Breast epithelium (tissue), 4 donors: ENCODE measurements at regions not wholly inside any gene's neighbourhood (a gene's known extent, or its start where the extent isn't known, plus 50 kb on each side); places are given as distances from the start of the nearest gene placed in this dataset.

ENCODE experiments used
- DNase-seq, 2 donors: peaks; one replicate each; pipeline ENCODE4 v3.0.0-alpha.2; 2019; ENCODE audit warnings: low spot score in 2 of 2
- H3K27ac ChIP-seq, 2 donors: fragments of 200-600 bp; sonication (generic) in 1 of 2; one replicate each; pipeline ENCODE4 v1.5.1; 2016 to 2019; ENCODE audit warnings: mild to moderate bottlenecking in 1 of 2
- H3K27me3 ChIP-seq, 2 donors: fragments of 200-600 bp; sonication (generic) in 1 of 2; one replicate each; pipeline versions ENCODE4 v1.5.1 to v1.6.0; 2017 to 2019; ENCODE audit warnings: control low read depth in 1 of 2, mild to moderate bottlenecking in 1 of 2
- H3K36me3 ChIP-seq: fragments of 200-600 bp; one replicate; pipeline ENCODE4 v1.5.1; 2019
- H3K4me1 ChIP-seq, 2 donors: fragments of 200-600 bp; sonication (generic); one replicate each; pipeline ENCODE4 v1.5.1; 2016 to 2019; ENCODE audit warnings: control low read depth in 1 of 2
- H3K4me3 ChIP-seq, 3 donors: fragments of 200-600 bp; sonication (generic); 1 replicate in 2 of 3; 2 replicates in 1 of 3; pipeline ENCODE4 v1.5.1; 2016 to 2019; ENCODE audit warnings: mild to moderate bottlenecking in 3 of 3, moderate library complexity in 2 of 3
- H3K9me3 ChIP-seq, 2 donors: fragments of 200-600 bp; sonication (generic) in 1 of 2; one replicate each; pipeline ENCODE4 v1.5.1; 2016 to 2019; ENCODE audit warnings: control low read depth in 1 of 2
- POLR2A ChIP-seq: fragments of 450-650 bp; IDR thresholded peaks from one replicate; pipeline ENCODE4 v1.6.1; 2016; ENCODE audit warnings: antibody characterized with exemption, mild to moderate bottlenecking, moderate library complexity
- POLR2AphosphoS5 ChIP-seq, 3 donors: sonication (generic); formaldehyde crosslinking; IDR thresholded peaks; one replicate each; pipeline ENCODE4 v1.6.1; 2017; ENCODE audit warnings: antibody characterized with exemption in 3 of 3
- intact Hi-C: fragments of 100-400 bp; cut with DNase I; formaldehyde crosslinking; loops from one replicate; pipeline ENCODE4 v1.15.1; 2023; ENCODE audit warnings: low total_unique reads
- TF ChIP-seq, protein P1 (sequence below), 3 donors: fragments of 450-650 bp; IDR thresholded peaks; one replicate each; pipeline ENCODE4 v1.5.1; 2016 to 2017; ENCODE audit warnings: antibody characterized with exemption in 3 of 3, mild to moderate bottlenecking in 3 of 3, moderate library complexity in 3 of 3

DNA sequence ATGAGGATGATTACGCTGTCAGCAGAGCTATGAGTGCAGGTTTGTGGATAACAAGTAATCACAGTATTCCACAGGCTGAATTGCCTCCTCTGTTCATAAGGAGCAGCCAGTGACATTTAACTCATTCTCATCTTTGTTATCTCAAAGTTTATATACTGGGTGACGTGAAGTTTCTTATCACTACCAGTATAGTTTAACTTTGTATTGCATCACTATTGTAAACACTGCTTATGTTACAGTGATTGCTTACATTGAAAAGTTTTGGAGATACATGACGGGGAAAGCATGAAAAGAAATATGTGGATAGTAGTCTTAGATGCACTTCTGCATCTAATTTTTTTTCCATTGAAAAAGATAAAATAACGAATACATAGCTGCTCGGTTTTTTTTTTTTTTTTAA, 429.7 kb downstream of the VGLL3 start:
- no peak for DNase-seq
- TF ChIP-seq POLR2A (no peak), POLR2AphosphoS5 (IDR thresholded peaks at IDR 0.05) (no peak)
- TF ChIP-seq, protein P1, sequence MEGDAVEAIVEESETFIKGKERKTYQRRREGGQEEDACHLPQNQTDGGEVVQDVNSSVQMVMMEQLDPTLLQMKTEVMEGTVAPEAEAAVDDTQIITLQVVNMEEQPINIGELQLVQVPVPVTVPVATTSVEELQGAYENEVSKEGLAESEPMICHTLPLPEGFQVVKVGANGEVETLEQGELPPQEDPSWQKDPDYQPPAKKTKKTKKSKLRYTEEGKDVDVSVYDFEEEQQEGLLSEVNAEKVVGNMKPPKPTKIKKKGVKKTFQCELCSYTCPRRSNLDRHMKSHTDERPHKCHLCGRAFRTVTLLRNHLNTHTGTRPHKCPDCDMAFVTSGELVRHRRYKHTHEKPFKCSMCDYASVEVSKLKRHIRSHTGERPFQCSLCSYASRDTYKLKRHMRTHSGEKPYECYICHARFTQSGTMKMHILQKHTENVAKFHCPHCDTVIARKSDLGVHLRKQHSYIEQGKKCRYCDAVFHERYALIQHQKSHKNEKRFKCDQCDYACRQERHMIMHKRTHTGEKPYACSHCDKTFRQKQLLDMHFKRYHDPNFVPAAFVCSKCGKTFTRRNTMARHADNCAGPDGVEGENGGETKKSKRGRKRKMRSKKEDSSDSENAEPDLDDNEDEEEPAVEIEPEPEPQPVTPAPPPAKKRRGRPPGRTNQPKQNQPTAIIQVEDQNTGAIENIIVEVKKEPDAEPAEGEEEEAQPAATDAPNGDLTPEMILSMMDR (IDR thresholded peaks at IDR 0.05): no peak
- H3K27me3 ChIP-seq: no peaks in the 10 kb centered on the region
- no peaks in the 10 kb centered on the region for H3K36me3 ChIP-seq
- intact Hi-C loops: no loop called here
- no peak overlapping the region for H3K4me3 ChIP-seq
- H3K4me1 ChIP-seq: no peaks in the 10 kb centered on the region
- H3K9me3 ChIP-seq: no peaks in the 10 kb centered on the region
- H3K27ac ChIP-seq: no peak overlapping the region

DNA sequence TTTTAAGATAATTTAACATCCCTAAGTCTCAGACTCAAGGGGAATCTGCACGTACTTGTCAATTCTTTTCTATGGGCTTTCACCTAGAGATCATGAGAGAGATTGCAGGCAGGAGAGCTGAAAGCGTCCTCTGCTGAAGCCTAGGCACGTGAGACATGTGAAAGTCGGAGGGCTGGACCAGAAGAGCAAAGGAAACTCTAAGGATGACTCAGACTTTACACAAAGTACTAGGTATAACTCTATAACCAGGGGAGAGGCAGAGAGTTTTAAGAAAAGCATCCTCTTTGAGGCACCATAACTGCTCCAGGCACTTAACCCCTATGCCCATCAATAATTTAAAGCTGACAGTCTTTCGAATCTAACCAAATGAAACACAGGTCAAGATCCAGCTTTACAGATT, 436.6 kb downstream of the VGLL3 start:
- no peak for DNase-seq
- intact Hi-C loops: no loop called here
- H3K4me1 ChIP-seq: no peaks in the 10 kb centered on the region
- H3K4me3 ChIP-seq: no peak overlapping the region
- TF ChIP-seq, protein P1 (IDR thresholded peaks at IDR 0.05): no peak
- no peak for TF ChIP-seq POLR2A
- no peak for TF ChIP-seq POLR2AphosphoS5 (IDR thresholded peaks at IDR 0.05)
- H3K36me3 ChIP-seq: no peaks in the 10 kb centered on the region
- no peak overlapping the region for H3K27ac ChIP-seq
- no peaks in the 10 kb centered on the region for H3K9me3 ChIP-seq
- H3K27me3 ChIP-seq: no peaks in the 10 kb centered on the region

DNA sequence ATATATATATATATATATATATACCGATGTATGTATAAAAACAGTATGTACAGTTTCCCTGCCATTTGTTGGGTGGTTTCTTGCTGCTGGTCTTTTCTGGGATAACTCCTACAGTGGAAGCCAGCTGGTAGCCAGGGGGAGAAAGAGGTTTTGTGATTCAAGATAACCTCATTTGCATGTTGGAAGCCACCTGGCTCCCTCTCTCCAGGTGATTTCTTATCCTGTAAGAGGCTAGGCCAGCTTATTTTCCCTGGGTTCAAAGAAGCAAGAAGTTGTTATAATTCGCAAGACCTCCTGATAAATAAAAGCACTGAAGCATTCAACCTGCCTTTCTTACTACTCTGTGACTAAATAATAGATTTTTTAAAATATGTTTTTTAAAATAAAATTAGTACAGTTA, 443.3 kb downstream of the VGLL3 start:
- H3K27ac ChIP-seq: no peak overlapping the region
- intact Hi-C loops: no loop called here
- H3K4me1 ChIP-seq: no peaks in the 10 kb centered on the region
- TF ChIP-seq POLR2A (no peak), POLR2AphosphoS5 (IDR thresholded peaks at IDR 0.05) (no peak)
- TF ChIP-seq, protein P1 (IDR thresholded peaks at IDR 0.05): no peak
- H3K27me3 ChIP-seq: no peaks in the 10 kb centered on the region
- H3K4me3 ChIP-seq: no peak overlapping the region
- no peak for DNase-seq
- H3K9me3 ChIP-seq: no peaks in the 10 kb centered on the region
- H3K36me3 ChIP-seq: no peaks in the 10 kb centered on the region

DNA sequence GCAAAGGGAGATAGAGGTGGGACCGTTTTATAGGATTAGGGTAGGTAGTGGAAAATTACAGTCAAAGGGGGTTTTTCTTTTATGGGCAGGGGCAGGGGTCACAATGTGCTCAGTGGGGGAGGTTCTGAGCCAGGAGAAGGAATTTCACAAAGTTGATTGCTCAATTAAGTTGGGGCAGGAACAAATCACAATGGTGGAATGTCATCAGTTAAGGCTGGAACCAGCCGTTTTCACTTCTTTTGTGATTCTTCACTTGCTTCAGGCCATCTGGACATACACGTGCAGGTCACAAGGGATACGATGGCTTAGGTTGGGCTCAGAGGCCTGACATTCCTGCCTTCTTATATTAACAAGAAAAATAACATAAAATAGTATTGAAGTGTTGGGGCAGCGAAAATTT, 453.8 kb downstream of the VGLL3 start:
- no peak for DNase-seq
- Histone ChIP-seq H3K4me1 (no peaks in the 10 kb centered on the region), H3K36me3 (no peaks in the 10 kb centered on the region), H3K27me3 (no peaks in the 10 kb centered on the region), H3K27ac (no peak overlapping the region), H3K9me3 (peaks cover 11 to 28% of the 10 kb centered on the region in 2 donors), H3K4me3 (no peak overlapping the region)
- TF ChIP-seq, protein P1 (IDR thresholded peaks at IDR 0.05): no peak
- TF ChIP-seq POLR2A: no peak
- TF ChIP-seq POLR2AphosphoS5 (IDR thresholded peaks at IDR 0.05): no peak
- intact Hi-C loops: no loop called here

DNA sequence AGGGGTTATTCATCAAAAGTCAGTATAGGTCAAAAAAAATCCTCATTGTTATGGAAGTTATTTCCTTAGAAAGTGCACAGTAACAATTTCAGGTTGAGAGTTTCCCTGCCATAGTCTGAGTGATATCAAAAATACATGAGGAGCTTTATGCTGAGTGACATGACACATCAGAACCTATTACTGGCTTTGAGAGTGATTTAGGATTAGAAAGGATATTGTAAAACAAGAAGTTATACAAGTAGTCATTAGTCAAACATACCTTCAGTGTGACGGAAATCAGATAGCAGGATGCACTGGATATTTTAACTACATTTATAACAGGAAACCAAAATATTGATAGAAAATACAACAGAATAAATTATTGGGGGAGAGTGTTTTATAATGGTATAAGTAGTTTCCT, 471.1 kb downstream of the VGLL3 start:
- TF ChIP-seq POLR2A (no peak), POLR2AphosphoS5 (IDR thresholded peaks at IDR 0.05) (no peak)
- TF ChIP-seq, protein P1 (IDR thresholded peaks at IDR 0.05): no peak
- intact Hi-C loops: no loop called here
- no peak overlapping the region for H3K27ac ChIP-seq
- H3K27me3 ChIP-seq: no peaks in the 10 kb centered on the region
- DNase-seq: no peak
- H3K36me3 ChIP-seq: no peaks in the 10 kb centered on the region
- H3K9me3 ChIP-seq: no peaks in the 10 kb centered on the region
- no peak overlapping the region for H3K4me3 ChIP-seq
- H3K4me1 ChIP-seq: no peaks in the 10 kb centered on the region
